Calu3 (cell line): ENCODE measurements at regions not wholly inside any gene's neighbourhood (a gene's known extent, or its start where the extent isn't known, plus 50 kb on each side); places are given as distances from the start of the nearest gene placed in this dataset.

Experiments
- BruUV-seq: library from RNA; stranded (reverse); fragments of 400-500 nt; replicated peaks from 2 replicates; lab custom pipeline; 2021; lab: Mats Ljungman, UMichigan
- CTCF ChIA-PET: fragments of 300-600 bp; sonication (Branson Sonifier 250); formaldehyde crosslinking; loops from one replicate; lab custom pipeline; 2022; ENCODE audit warnings: antibody characterized with exemption; lab: Charles Lee
- DNase-seq: peaks from one replicate; pipeline ENCODE4 v3.0.0; 2022
- H3K27ac Mint-ChIP-seq: one replicate; pipeline ENCODE4 v1.8.0; 2022; ENCODE audit warnings: mixed read lengths; ENCODE audit not compliant: unreplicated experiment
- H3K27me3 Mint-ChIP-seq: one replicate; pipeline ENCODE4 v1.8.0; 2022; ENCODE audit warnings: mixed read lengths; ENCODE audit not compliant: unreplicated experiment
- H3K36me3 Mint-ChIP-seq: one replicate; pipeline ENCODE4 v1.8.0; 2022; ENCODE audit warnings: mild to moderate bottlenecking, moderate library complexity, mixed read lengths; ENCODE audit not compliant: insufficient read depth, unreplicated experiment
- H3K4me1 Mint-ChIP-seq: one replicate; pipeline ENCODE4 v1.8.0; 2022; ENCODE audit warnings: mild to moderate bottlenecking, low read depth, mixed read lengths; ENCODE audit not compliant: unreplicated experiment
- H3K4me3 Mint-ChIP-seq: one replicate; pipeline ENCODE4 v1.8.0; 2022; ENCODE audit warnings: mild to moderate bottlenecking, low read depth, moderate library complexity, mixed read lengths; ENCODE audit not compliant: unreplicated experiment
- H3K9me3 Mint-ChIP-seq: one replicate; pipeline ENCODE4 v1.8.0; 2022; ENCODE audit warnings: low read depth, mixed read lengths; ENCODE audit not compliant: unreplicated experiment
- intact Hi-C: fragments of 100-400 bp; cut with micrococcal nuclease; formaldehyde crosslinking; loops from one replicate; pipeline ENCODE4 v1.10.0; 2022; ENCODE audit not compliant: unreplicated experiment
- TF ChIP-seq, protein P1 (sequence below): fragments of 200-600 bp; IDR thresholded peaks from one replicate; pipeline ENCODE4 v1.8.0; 2022; ENCODE audit warnings: antibody characterized with exemption; ENCODE audit not compliant: unreplicated experiment

DNA sequence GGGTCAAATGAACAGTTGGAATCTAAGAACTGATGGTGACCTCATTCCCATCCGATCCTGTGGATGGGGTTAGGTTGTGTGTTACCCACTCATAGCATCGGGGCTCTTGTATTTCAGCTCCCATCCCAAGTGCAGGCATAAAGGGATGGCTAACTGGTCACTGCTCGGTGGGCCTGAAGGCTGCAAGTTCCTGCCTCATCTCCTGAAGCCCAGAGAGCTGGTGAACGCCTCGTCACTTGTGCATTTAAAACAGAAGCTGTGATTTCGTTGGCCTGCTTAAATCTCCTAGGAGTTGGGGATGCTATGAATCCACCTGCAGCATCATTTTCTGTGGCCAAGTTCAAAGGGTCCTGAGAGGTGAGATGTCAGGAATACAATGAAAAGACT lies 477.0 kb downstream of the TBC1D22A start:
- CTCF ChIA-PET, result no interaction called here
- no peak for DNase-seq
- H3K36me3 Mint-ChIP-seq, result no peaks in the 10 kb centered on the region
- no peaks in the 10 kb centered on the region for H3K9me3 Mint-ChIP-seq
- no peaks in the 10 kb centered on the region for H3K4me1 Mint-ChIP-seq
- H3K27ac Mint-ChIP-seq, result no peak overlapping the region
- H3K4me3 Mint-ChIP-seq, result no peak overlapping the region
- TF ChIP-seq, protein P1, sequence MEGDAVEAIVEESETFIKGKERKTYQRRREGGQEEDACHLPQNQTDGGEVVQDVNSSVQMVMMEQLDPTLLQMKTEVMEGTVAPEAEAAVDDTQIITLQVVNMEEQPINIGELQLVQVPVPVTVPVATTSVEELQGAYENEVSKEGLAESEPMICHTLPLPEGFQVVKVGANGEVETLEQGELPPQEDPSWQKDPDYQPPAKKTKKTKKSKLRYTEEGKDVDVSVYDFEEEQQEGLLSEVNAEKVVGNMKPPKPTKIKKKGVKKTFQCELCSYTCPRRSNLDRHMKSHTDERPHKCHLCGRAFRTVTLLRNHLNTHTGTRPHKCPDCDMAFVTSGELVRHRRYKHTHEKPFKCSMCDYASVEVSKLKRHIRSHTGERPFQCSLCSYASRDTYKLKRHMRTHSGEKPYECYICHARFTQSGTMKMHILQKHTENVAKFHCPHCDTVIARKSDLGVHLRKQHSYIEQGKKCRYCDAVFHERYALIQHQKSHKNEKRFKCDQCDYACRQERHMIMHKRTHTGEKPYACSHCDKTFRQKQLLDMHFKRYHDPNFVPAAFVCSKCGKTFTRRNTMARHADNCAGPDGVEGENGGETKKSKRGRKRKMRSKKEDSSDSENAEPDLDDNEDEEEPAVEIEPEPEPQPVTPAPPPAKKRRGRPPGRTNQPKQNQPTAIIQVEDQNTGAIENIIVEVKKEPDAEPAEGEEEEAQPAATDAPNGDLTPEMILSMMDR, result no peak
- no TSS peak for BruUV-seq
- H3K27me3 Mint-ChIP-seq, result peaks cover 26% of the 10 kb centered on the region
- intact Hi-C loops, result no loop called here

DNA sequence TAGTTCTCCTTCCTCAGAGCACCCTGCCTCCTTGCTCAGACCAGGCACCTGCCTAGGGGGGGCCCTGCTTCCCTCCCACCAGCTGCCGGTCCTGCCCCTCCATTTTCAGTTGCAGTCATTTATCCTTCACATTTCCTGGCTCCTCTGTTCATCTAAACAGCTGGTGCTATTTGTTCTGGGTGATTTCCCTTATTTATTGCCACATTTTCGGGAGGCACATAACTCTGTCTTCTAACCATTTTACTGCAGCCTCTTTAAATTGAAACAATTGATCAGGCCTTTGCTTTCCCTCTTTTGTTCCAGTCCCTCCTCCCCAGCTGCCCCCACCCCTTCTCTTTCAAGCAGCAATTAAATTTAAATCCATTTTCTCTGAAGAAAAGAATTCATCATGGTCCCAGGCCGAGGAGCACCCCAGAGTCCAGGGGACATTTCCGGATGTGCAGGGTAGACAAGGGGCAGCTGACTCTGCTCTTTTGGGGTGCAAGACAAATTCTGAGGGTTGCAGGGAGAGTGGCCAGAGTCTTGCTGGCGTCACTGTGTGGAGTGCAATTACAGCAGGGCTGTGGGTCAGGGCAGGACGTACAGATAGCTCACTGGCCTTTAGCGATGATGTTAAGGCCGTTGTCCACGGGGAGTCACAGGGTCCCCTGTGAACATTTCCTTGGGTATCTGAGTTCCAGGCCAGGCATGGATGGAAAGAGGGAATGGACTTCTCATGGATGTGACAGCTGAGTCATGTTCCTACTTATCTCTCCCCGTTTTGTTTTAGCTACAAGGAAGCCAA lies 476.4 kb downstream of the TBC1D22A start:
- Mint-ChIP-seq H3K36me3 (no peaks in the 10 kb centered on the region), H3K27ac (no peak overlapping the region), H3K27me3 (peaks cover 21% of the 10 kb centered on the region), H3K4me1 (no peaks in the 10 kb centered on the region), H3K4me3 (no peak overlapping the region), H3K9me3 (no peaks in the 10 kb centered on the region)
- intact Hi-C loops, result no loop called here
- no TSS peak for BruUV-seq
- DNase-seq, result no peak
- CTCF ChIA-PET, result no interaction called here
- TF ChIP-seq, protein P1, result no peak

DNA sequence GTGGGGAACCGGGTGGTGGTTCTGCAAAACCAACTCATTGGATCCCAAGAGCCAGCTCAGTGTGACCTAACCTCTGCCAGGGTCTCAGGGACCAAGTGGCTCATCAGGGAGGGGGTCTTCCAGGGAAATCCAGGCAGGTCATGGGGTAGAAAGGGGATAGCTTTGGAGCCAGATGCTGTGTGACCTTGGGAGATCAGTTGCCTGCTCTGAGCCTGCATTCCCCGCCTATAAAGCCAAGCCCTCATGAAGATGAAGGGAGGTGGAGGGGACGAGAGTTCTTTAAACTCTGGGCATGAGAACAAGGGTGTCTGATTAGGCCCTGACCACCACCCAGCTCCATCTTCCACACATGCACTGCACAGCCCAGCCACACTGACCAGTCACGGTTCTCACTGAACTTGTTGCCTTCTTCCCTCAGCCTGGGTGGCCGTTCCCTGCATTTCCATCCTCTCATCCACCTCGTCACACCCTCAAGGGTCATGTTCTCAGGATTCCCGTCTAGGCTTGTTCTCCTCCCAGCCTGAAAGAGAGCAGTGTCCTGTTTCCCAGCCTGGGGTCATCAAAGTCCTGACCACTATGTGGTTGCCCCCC lies 475.5 kb downstream of the TBC1D22A start:
- H3K4me1 Mint-ChIP-seq, result no peaks in the 10 kb centered on the region
- intact Hi-C loops, result no loop called here
- no peak overlapping the region for H3K4me3 Mint-ChIP-seq
- no peak overlapping the region for H3K27ac Mint-ChIP-seq
- TF ChIP-seq, protein P1, result no peak
- no TSS peak for BruUV-seq
- H3K9me3 Mint-ChIP-seq, result peaks cover 4% of the 10 kb centered on the region
- CTCF ChIA-PET, result no interaction called here
- no peaks in the 10 kb centered on the region for H3K36me3 Mint-ChIP-seq
- peaks cover 21% of the 10 kb centered on the region for H3K27me3 Mint-ChIP-seq
- no peak for DNase-seq

DNA sequence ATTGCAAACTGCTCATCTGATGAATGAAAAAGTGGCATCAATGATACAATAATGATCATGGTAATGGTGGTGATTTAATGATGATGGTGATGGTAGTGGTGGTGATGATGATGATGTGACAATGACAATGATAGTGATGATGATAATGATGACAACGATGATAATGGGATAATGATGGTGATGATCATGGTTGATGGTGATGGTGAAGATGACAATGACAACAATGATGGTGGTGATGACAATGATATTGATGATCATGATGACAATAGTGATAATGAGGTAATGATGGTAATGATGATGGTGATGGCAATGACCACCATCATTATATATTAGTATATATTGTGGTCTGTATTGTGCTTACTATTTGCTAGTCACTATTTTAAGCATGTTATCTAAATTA lies 474.3 kb downstream of the TBC1D22A start:
- intact Hi-C loops, result no loop called here
- Mint-ChIP-seq H3K27ac (no peak overlapping the region), H3K4me3 (no peak overlapping the region), H3K9me3 (peaks cover 4% of the 10 kb centered on the region), H3K36me3 (no peaks in the 10 kb centered on the region), H3K27me3 (peaks cover 26% of the 10 kb centered on the region), H3K4me1 (no peaks in the 10 kb centered on the region)
- DNase-seq, result no peak
- BruUV-seq, result no TSS peak
- CTCF ChIA-PET, result no interaction called here
- TF ChIP-seq, protein P1, result no peak
